HG03432 (cell line): ENCODE measurements at regions not wholly inside any gene's neighbourhood (a gene's known extent, or its start where the extent isn't known, plus 50 kb on each side); places are given as distances from the start of the nearest gene placed in this dataset.
"Not testable (repeated sequence)": the region's sequence is repeated elsewhere in the genome, so short reads cannot be mapped to it uniquely, and the experiment has no call there.

Experiments
- ATAC-seq: cut with Tn5 transposase; IDR thresholded peaks from one replicate; pipeline ENCODE4 v1.9.1; 2021; ENCODE audit warnings: mild to moderate bottlenecking, moderate library complexity; ENCODE audit not compliant: unreplicated experiment

- ATAC-seq, result no peak
Observed at GRCh38 chr20:48448666-48449600, 378.9 kb downstream of the PREX1 start.

GRCh38 chr20:48447456-48447855, 380.3 kb downstream of the PREX1 start:
- no peak for ATAC-seq

- ATAC-seq, result no peak
Observed at GRCh38 chr20:48445827-48446226, 382.0 kb downstream of the PREX1 start.

- ATAC-seq, result no peak
Observed at GRCh38 chr20:48444249-48444648, 383.6 kb downstream of the PREX1 start.

- ATAC-seq, result no peak
Observed at GRCh38 chr20:48440916-48441315, 386.9 kb downstream of the PREX1 start.

GRCh38 chr20:48440261-48440660, 387.5 kb downstream of the PREX1 start:
- not testable (repeated sequence) for ATAC-seq

- no peak for ATAC-seq
Observed at GRCh38 chr20:48437146-48437545, 390.7 kb downstream of the PREX1 start.

- not testable (repeated sequence) for ATAC-seq
Observed at GRCh38 chr20:48436609-48437008, 391.2 kb downstream of the PREX1 start.

- no peak for ATAC-seq
Observed at GRCh38 chr20:48433178-48433577, 394.6 kb downstream of the PREX1 start.

GRCh38 chr20:48432494-48432832, 395.3 kb downstream of the PREX1 start:
- ATAC-seq, result no peak

GRCh38 chr20:48431653-48432493, 395.9 kb downstream of the PREX1 start:
- no peak for ATAC-seq

GRCh38 chr20:48426630-48427029, 401.2 kb downstream of the PREX1 start:
- ATAC-seq, result no peak

GRCh38 chr20:48425817-48426612, 401.8 kb downstream of the PREX1 start:
- no peak for ATAC-seq

GRCh38 chr20:48425321-48425720, 402.5 kb downstream of the PREX1 start:
- ATAC-seq, result no peak

GRCh38 chr20:48422242-48422960, 405.4 kb downstream of the PREX1 start:
- ATAC-seq, result no peak

- no peak for ATAC-seq
Observed at GRCh38 chr20:48421547-48421946, 406.3 kb downstream of the PREX1 start.

GRCh38 chr20:48420176-48420575, 407.6 kb downstream of the PREX1 start:
- no peak for ATAC-seq

- ATAC-seq, result no peak
Observed at GRCh38 chr20:48419173-48419572, 408.6 kb downstream of the PREX1 start.

GRCh38 chr20:48416002-48416401, 411.8 kb downstream of the PREX1 start:
- ATAC-seq, result no peak

- ATAC-seq, result no peak
Observed at GRCh38 chr20:48414786-48415185, 413.0 kb downstream of the PREX1 start.
